ENCODE measurements at regions not wholly inside any gene's neighbourhood (a gene's known extent, or its start where the extent isn't known, plus 50 kb on each side); places are given as distances from the start of the nearest gene placed in this dataset.

GRCh38 chr4:148901075-148901705, 459.0 kb upstream of the NR3C2 start:
- TF ChIP-seq POLR2AphosphoS5 (IDR thresholded peaks at IDR 0.05) (no peak), CTCF (IDR thresholded peaks at IDR 0.05) (no peak)
